HG02610 (cell line): ENCODE measurements at regions not wholly inside any gene's neighbourhood (a gene's known extent, or its start where the extent isn't known, plus 50 kb on each side); places are given as distances from the start of the nearest gene placed in this dataset.
"Not testable (repeated sequence)": the region's sequence is repeated elsewhere in the genome, so short reads cannot be mapped to it uniquely, and the experiment has no call there.

Experiments
- ATAC-seq: cut with Tn5 transposase; IDR thresholded peaks from one replicate; pipeline ENCODE4 v1.9.1; 2021; ENCODE audit warnings: mild to moderate bottlenecking, moderate library complexity; ENCODE audit not compliant: unreplicated experiment

GRCh38 chr2:4900861-4901770, 791.1 kb upstream of the SOX11 start:
- ATAC-seq, result no peak

- ATAC-seq, result no peak
Observed at GRCh38 chr2:4903656-4904348, 788.4 kb upstream of the SOX11 start.

- no peak for ATAC-seq
Observed at GRCh38 chr2:4908461-4908860, 783.7 kb upstream of the SOX11 start.

GRCh38 chr2:4909346-4910009, 782.7 kb upstream of the SOX11 start:
- ATAC-seq, result no peak

GRCh38 chr2:4914036-4914435, 778.1 kb upstream of the SOX11 start:
- ATAC-seq, result no peak

GRCh38 chr2:4914551-4914950, 777.6 kb upstream of the SOX11 start:
- ATAC-seq, result no peak

GRCh38 chr2:4915357-4915756, 776.8 kb upstream of the SOX11 start:
- ATAC-seq, result no peak

GRCh38 chr2:4916094-4916493, 776.1 kb upstream of the SOX11 start:
- no peak for ATAC-seq

- ATAC-seq, result no peak
Observed at GRCh38 chr2:4930704-4931103, 761.5 kb upstream of the SOX11 start.

GRCh38 chr2:4931721-4932365, 760.3 kb upstream of the SOX11 start:
- no peak for ATAC-seq

- not testable (repeated sequence) for ATAC-seq
Observed at GRCh38 chr2:4935291-4935690, 756.9 kb upstream of the SOX11 start.

GRCh38 chr2:4937550-4937949, 754.6 kb upstream of the SOX11 start:
- no peak for ATAC-seq

- ATAC-seq, result no peak
Observed at GRCh38 chr2:4938206-4938605, 754.0 kb upstream of the SOX11 start.

GRCh38 chr2:4942441-4942840, 749.7 kb upstream of the SOX11 start:
- ATAC-seq, result no peak

- ATAC-seq, result no peak
Observed at GRCh38 chr2:4947911-4948310, 744.3 kb upstream of the SOX11 start.

GRCh38 chr2:4951368-4951767, 740.8 kb upstream of the SOX11 start:
- ATAC-seq, result no peak

GRCh38 chr2:4959219-4959618, 733.0 kb upstream of the SOX11 start:
- no peak for ATAC-seq

GRCh38 chr2:4962419-4962818, 729.8 kb upstream of the SOX11 start:
- ATAC-seq, result no peak

GRCh38 chr2:4963106-4963505, 729.1 kb upstream of the SOX11 start:
- ATAC-seq, result no peak

- no peak for ATAC-seq
Observed at GRCh38 chr2:4964001-4964540, 728.1 kb upstream of the SOX11 start.

GRCh38 chr2:4964579-4964978, 727.6 kb upstream of the SOX11 start:
- ATAC-seq, result no peak
